WERI-Rb-1 (cell line): ENCODE measurements at regions not wholly inside any gene's neighbourhood (a gene's known extent, or its start where the extent isn't known, plus 50 kb on each side); places are given as distances from the start of the nearest gene placed in this dataset.

Source experiments
- DNase-seq: peaks from one replicate; pipeline ENCODE4 v3.0.0-alpha.2; 2020
- H3K27ac ChIP-seq: fragments of 250-450 bp; sonication (Bioruptor Pico); 2 replicates; pipeline ENCODE4 v1.5.1; 2020; ENCODE audit warnings: mild to moderate bottlenecking, moderate library complexity
- H3K27me3 ChIP-seq: fragments of 250-450 bp; sonication (Bioruptor Pico); 2 replicates; pipeline ENCODE4 v1.5.1; 2021; ENCODE audit warnings: mild to moderate bottlenecking, low read depth, moderate library complexity; ENCODE audit not compliant: insufficient read depth, severe bottlenecking
- H3K36me3 ChIP-seq: fragments of 250-450 bp; sonication (Bioruptor Pico); 2 replicates; pipeline ENCODE4 v1.5.1; 2020; ENCODE audit warnings: mild to moderate bottlenecking, moderate library complexity
- H3K4me3 ChIP-seq: 2 replicates; pipeline ENCODE4 v1.5.1; 2011; ENCODE audit warnings: low read depth, mild to moderate bottlenecking, control low read depth, low read length
- H3K9me3 ChIP-seq: fragments of 250-450 bp; sonication (Bioruptor Pico); 2 replicates; pipeline ENCODE4 v1.5.1; 2021; ENCODE audit warnings: mild to moderate bottlenecking, moderate library complexity; ENCODE audit not compliant: severe bottlenecking
- CTCF ChIP-seq: IDR thresholded peaks from 2 replicates; pipeline ENCODE4 v1.5.1; 2011; ENCODE audit warnings: low read depth, mild to moderate bottlenecking, control low read depth, inconsistent platforms, low read length

GRCh38 chr2:7194950-7195349 lies 277.7 kb downstream of the RNF144A start:
- no peak for DNase-seq
- no peaks in the 10 kb centered on the region for H3K36me3 ChIP-seq

DNA sequence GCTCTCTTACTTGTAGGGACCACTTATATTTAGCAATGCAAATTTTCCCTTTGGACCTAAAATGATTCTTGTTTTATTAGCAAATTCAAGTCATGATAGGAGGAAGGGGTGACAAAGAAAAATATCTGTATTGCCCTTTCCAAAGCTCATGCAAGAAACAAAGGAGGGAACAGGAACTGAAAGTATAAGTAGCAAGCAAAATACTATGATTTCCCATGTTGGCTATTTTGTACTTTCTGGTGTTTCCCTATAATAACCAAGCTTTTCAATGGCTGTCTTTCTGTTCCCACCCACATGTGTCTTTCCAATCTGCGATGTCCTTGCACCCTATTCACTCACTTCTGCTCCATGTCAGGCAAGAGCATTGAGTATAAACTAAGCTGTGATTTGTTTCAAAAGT lies 279.7 kb downstream of the RNF144A start:
- H3K4me3 ChIP-seq: no peak overlapping the region
- TF ChIP-seq CTCF: no peak
- no peak overlapping the region for H3K27ac ChIP-seq
- no peaks in the 10 kb centered on the region for H3K36me3 ChIP-seq
- H3K9me3 ChIP-seq: no peaks in the 10 kb centered on the region
- no peaks in the 10 kb centered on the region for H3K27me3 ChIP-seq
- DNase-seq: no peak

More at GRCh38 chr2:7194950-7195349, 277.7 kb downstream of the RNF144A start:
- Histone ChIP-seq H3K27ac (no peak overlapping the region), H3K9me3 (no peaks in the 10 kb centered on the region), H3K4me3 (no peak overlapping the region), H3K27me3 (no peaks in the 10 kb centered on the region)
- TF ChIP-seq CTCF: no peak

DNA sequence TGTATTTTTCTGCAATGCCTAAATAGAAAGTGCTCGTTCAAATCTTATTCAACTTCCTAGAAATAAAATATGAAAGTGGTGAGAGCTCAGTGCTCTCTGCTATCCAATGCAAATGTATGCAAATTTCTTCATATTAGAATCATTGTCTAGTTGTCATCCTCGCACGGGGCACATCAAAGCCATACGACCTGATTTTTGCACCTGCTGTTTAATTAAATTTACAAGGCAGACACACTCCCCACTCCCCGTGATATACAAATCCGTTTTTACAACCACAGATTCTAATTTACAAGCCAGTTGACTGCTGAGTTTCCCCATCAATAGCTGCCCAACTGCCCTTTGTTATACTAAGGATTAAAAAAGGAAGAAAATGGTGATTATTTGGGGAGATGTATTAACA lies 284.6 kb downstream of the RNF144A start:
- Histone ChIP-seq H3K4me3 (no peak overlapping the region), H3K36me3 (no peaks in the 10 kb centered on the region), H3K27ac (no peak overlapping the region), H3K27me3 (no peaks in the 10 kb centered on the region), H3K9me3 (no peaks in the 10 kb centered on the region)
- TF ChIP-seq CTCF: no peak
- DNase-seq: no peak

GRCh38 chr2:7203056-7203467 lies 285.9 kb downstream of the RNF144A start:
- H3K27ac ChIP-seq: no peak overlapping the region
- peak; percentile 66 for DNase-seq
- no peaks in the 10 kb centered on the region for H3K36me3 ChIP-seq
- peak; percentile 79 for TF ChIP-seq CTCF
- no peaks in the 10 kb centered on the region for H3K9me3 ChIP-seq
- no peaks in the 10 kb centered on the region for H3K27me3 ChIP-seq
- no peak overlapping the region for H3K4me3 ChIP-seq

- Histone ChIP-seq H3K9me3 (no peaks in the 10 kb centered on the region), H3K27ac (no peak overlapping the region), H3K36me3 (no peaks in the 10 kb centered on the region), H3K27me3 (no peaks in the 10 kb centered on the region), H3K4me3 (no peak overlapping the region)
- TF ChIP-seq CTCF: no peak
- DNase-seq: no peak
These were observed 288.1 kb downstream of the RNF144A start for GRCh38 chr2:7205151-7205830.
